GM19023 (cell line): ENCODE measurements at regions not wholly inside any gene's neighbourhood (a gene's known extent, or its start where the extent isn't known, plus 50 kb on each side); places are given as distances from the start of the nearest gene placed in this dataset.
A peak's percentile ranks its signal among the peaks of the same experiment; 100 is the strongest.
"Not testable (repeated sequence)": the region's sequence is repeated elsewhere in the genome, so short reads cannot be mapped to it uniquely, and the experiment has no call there.

Source experiments
- ATAC-seq: cut with Tn5 transposase; IDR thresholded peaks from one replicate; pipeline ENCODE4 v1.9.1; 2021; ENCODE audit warnings: mild to moderate bottlenecking, moderate library complexity; ENCODE audit not compliant: unreplicated experiment

- ATAC-seq, result no peak
Observed at GRCh38 chr1:184858288-184858687, 103.6 kb upstream of the EDEM3 start.

GRCh38 chr1:184854496-184855140 is 100.0 kb upstream of the EDEM3 start:
- no peak for ATAC-seq

- no peak for ATAC-seq
Observed at GRCh38 chr1:184854036-184854435, 99.4 kb upstream of the EDEM3 start.

GRCh38 chr1:184851822-184852746 is 97.4 kb upstream of the EDEM3 start:
- no peak for ATAC-seq

- peak; percentile 100 for ATAC-seq
Observed at GRCh38 chr1:184843732-184844495, 89.3 kb upstream of the EDEM3 start.

- no peak for ATAC-seq
Observed at GRCh38 chr1:184840596-184840995, 85.9 kb upstream of the EDEM3 start.

GRCh38 chr1:184838504-184838951 is 83.9 kb upstream of the EDEM3 start:
- no peak for ATAC-seq

- ATAC-seq, result no peak
Observed at GRCh38 chr1:184836934-184837895, 82.6 kb upstream of the EDEM3 start.

- ATAC-seq, result no peak
Observed at GRCh38 chr1:184836141-184836540, 81.5 kb upstream of the EDEM3 start.

- not testable (repeated sequence) for ATAC-seq
Observed at GRCh38 chr1:184833994-184834393, 79.3 kb upstream of the EDEM3 start.

- no peak for ATAC-seq
Observed at GRCh38 chr1:184832517-184832916, 77.9 kb upstream of the EDEM3 start.

GRCh38 chr1:184829496-184829895 is 74.8 kb upstream of the EDEM3 start:
- not testable (repeated sequence) for ATAC-seq

- ATAC-seq, result no peak
Observed at GRCh38 chr1:184828369-184828717, 73.7 kb upstream of the EDEM3 start.

- ATAC-seq, result no peak
Observed at GRCh38 chr1:184827600-184828368, 73.1 kb upstream of the EDEM3 start.

GRCh38 chr1:184826001-184826400 is 71.3 kb upstream of the EDEM3 start:
- peak; percentile 51 for ATAC-seq

- peak; percentile 44 for ATAC-seq
Observed at GRCh38 chr1:184825571-184825970, 70.9 kb upstream of the EDEM3 start.

- no peak for ATAC-seq
Observed at GRCh38 chr1:184824691-184825323, 70.1 kb upstream of the EDEM3 start.

- ATAC-seq, result no peak
Observed at GRCh38 chr1:184823080-184823479, 68.4 kb upstream of the EDEM3 start.

- no peak for ATAC-seq
Observed at GRCh38 chr1:184822267-184822666, 67.6 kb upstream of the EDEM3 start.
